Thyroid gland (tissue), 4 donors: ENCODE measurements at regions not wholly inside any gene's neighbourhood (a gene's known extent, or its start where the extent isn't known, plus 50 kb on each side); places are given as distances from the start of the nearest gene placed in this dataset.

ENCODE experiments used
- CTCF ChIP-seq, 6 experiments: fragments of 200-600 bp in 3 of 6; fragments of 450-650 bp in 3 of 6; sonication (generic) in 3 of 6; IDR thresholded peaks; one replicate each; pipeline ENCODE4 v1.5.1; 2016 to 2019; ENCODE audit warnings: antibody characterized with exemption in 6 of 6, mild to moderate bottlenecking in 2 of 6, inconsistent platforms in 1 of 6, moderate library complexity in 1 of 6
- POLR2A ChIP-seq, 2 donors: fragments of 450-650 bp; IDR thresholded peaks; one replicate each; pipeline ENCODE4 v1.6.1; 2017; ENCODE audit warnings: antibody characterized with exemption in 2 of 2, mild to moderate bottlenecking in 2 of 2, moderate library complexity in 1 of 2

- TF ChIP-seq CTCF (IDR thresholded peaks at IDR 0.05) (no peak), POLR2A (IDR thresholded peaks at IDR 0.05) (no peak)
Observed at GRCh38 chr13:37403776-37404527, 194.6 kb downstream of the POSTN start.
